Glutamatergic neuron (in vitro differentiated cells): ENCODE measurements at regions not wholly inside any gene's neighbourhood (a gene's known extent, or its start where the extent isn't known, plus 50 kb on each side); places are given as distances from the start of the nearest gene placed in this dataset.
"Not testable (repeated sequence)": the region's sequence is repeated elsewhere in the genome, so short reads cannot be mapped to it uniquely, and the experiment has no call there.

ENCODE experiments used
- DNase-seq: peaks from one replicate; pipeline ENCODE4 v3.0.0; 2022
- H3K27ac Mint-ChIP-seq: one replicate; pipeline ENCODE4 v1.8.0; 2020; ENCODE audit warnings: mild to moderate bottlenecking, mixed read lengths, inconsistent platforms; ENCODE audit not compliant: unreplicated experiment
- H3K27me3 Mint-ChIP-seq: one replicate; pipeline ENCODE4 v1.8.0; 2020; ENCODE audit warnings: mild to moderate bottlenecking, moderate library complexity, mixed read lengths, inconsistent platforms; ENCODE audit not compliant: unreplicated experiment
- H3K36me3 Mint-ChIP-seq: one replicate; pipeline ENCODE4 v1.8.0; 2020; ENCODE audit warnings: mild to moderate bottlenecking, mixed read lengths, inconsistent platforms; ENCODE audit not compliant: unreplicated experiment
- H3K4me1 Mint-ChIP-seq: one replicate; pipeline ENCODE4 v1.8.0; 2020; ENCODE audit warnings: mild to moderate bottlenecking, low read depth, mixed read lengths, inconsistent platforms; ENCODE audit not compliant: unreplicated experiment
- H3K4me3 Mint-ChIP-seq: one replicate; pipeline ENCODE4 v1.8.0; 2020; ENCODE audit warnings: mild to moderate bottlenecking, mixed read lengths, inconsistent platforms; ENCODE audit not compliant: unreplicated experiment
- H3K9me3 Mint-ChIP-seq: one replicate; pipeline ENCODE4 v1.8.0; 2020; ENCODE audit warnings: mild to moderate bottlenecking, moderate library complexity, mixed read lengths, inconsistent platforms; ENCODE audit not compliant: unreplicated experiment
- CTCF ChIP-seq: fragments of 200-600 bp; sonication (generic); IDR thresholded peaks from one replicate; pipeline ENCODE4 v1.5.0; 2021; ENCODE audit not compliant: partially characterized antibody, unreplicated experiment

GRCh38 chr4:164639001-164639400 lies 114.9 kb upstream of the SMIM31 start:
- Mint-ChIP-seq H3K36me3 (no peaks in the 10 kb centered on the region), H3K27me3 (peaks cover 2% of the 10 kb centered on the region), H3K9me3 (no peaks in the 10 kb centered on the region), H3K27ac (no peak overlapping the region), H3K4me3 (no peak overlapping the region), H3K4me1 (no peaks in the 10 kb centered on the region)
- DNase-seq, result no peak
- TF ChIP-seq CTCF, result no peak

- Mint-ChIP-seq H3K4me3 (no peak overlapping the region), H3K4me1 (no peaks in the 10 kb centered on the region), H3K9me3 (no peaks in the 10 kb centered on the region), H3K27ac (no peak overlapping the region), H3K27me3 (peaks cover 2% of the 10 kb centered on the region), H3K36me3 (no peaks in the 10 kb centered on the region)
- no peak for DNase-seq
- no peak for TF ChIP-seq CTCF
Measured at GRCh38 chr4:164648151-164648848, 105.6 kb upstream of the SMIM31 start.

GRCh38 chr4:164648849-164649212 lies 105.1 kb upstream of the SMIM31 start:
- TF ChIP-seq CTCF, result no peak
- Mint-ChIP-seq H3K27me3 (peaks cover 2% of the 10 kb centered on the region), H3K4me3 (no peak overlapping the region), H3K36me3 (no peaks in the 10 kb centered on the region), H3K4me1 (no peaks in the 10 kb centered on the region), H3K27ac (no peak overlapping the region), H3K9me3 (no peaks in the 10 kb centered on the region)
- no peak for DNase-seq

GRCh38 chr4:164659765-164660164 lies 94.2 kb upstream of the SMIM31 start:
- no peaks in the 10 kb centered on the region for H3K4me1 Mint-ChIP-seq
- no peak overlapping the region for H3K4me3 Mint-ChIP-seq
- DNase-seq, result no peak
- TF ChIP-seq CTCF, result no peak
- H3K27ac Mint-ChIP-seq, result no peak overlapping the region
- H3K27me3 Mint-ChIP-seq, result peaks cover 3% of the 10 kb centered on the region
- no peaks in the 10 kb centered on the region for H3K9me3 Mint-ChIP-seq
- peaks cover 12% of the 10 kb centered on the region for H3K36me3 Mint-ChIP-seq

GRCh38 chr4:164676152-164676551 lies 77.8 kb upstream of the SMIM31 start:
- H3K36me3 Mint-ChIP-seq, DNase-seq, H3K27ac Mint-ChIP-seq, H3K4me3 Mint-ChIP-seq, H3K9me3 Mint-ChIP-seq, H3K27me3 Mint-ChIP-seq, H3K4me1 Mint-ChIP-seq: not testable (repeated sequence)
